ENCODE measurements at regions not wholly inside any gene's neighbourhood (a gene's known extent, or its start where the extent isn't known, plus 50 kb on each side); places are given as distances from the start of the nearest gene placed in this dataset.
A peak's percentile ranks its signal among the peaks of the same experiment; 100 is the strongest.

GRCh38 chr2:136254681-136255080, 136.7 kb upstream of the CXCR4 start:
- H3K27ac Mint-ChIP-seq (ENCODE audit: low read depth), result peak overlapping the region; percentile 23
- no peaks in the 10 kb centered on the region for H3K27me3 Mint-ChIP-seq
- no peak for ATAC-seq (replicated peaks; ENCODE audit: extremely low read depth, poor library complexity, severe bottlenecking)
- no peaks in the 10 kb centered on the region for H3K9me3 Mint-ChIP-seq
- DNase-seq (ENCODE audit: low spot score in 2 of 2), result no peak
- H3K4me1 Mint-ChIP-seq, result peaks cover 6% of the 10 kb centered on the region
- H3K36me3 Mint-ChIP-seq (ENCODE audit: insufficient read depth), result no peaks in the 10 kb centered on the region
- H3K4me3 Mint-ChIP-seq, result no peak overlapping the region

- Mint-ChIP-seq H3K4me1 (peaks cover 14% of the 10 kb centered on the region), H3K4me3 (no peak overlapping the region), H3K27me3 (no peaks in the 10 kb centered on the region), H3K27ac (ENCODE audit: low read depth) (peak overlapping the region; percentile 44), H3K9me3 (no peaks in the 10 kb centered on the region), H3K36me3 (ENCODE audit: insufficient read depth) (peaks cover 3% of the 10 kb centered on the region)
- ATAC-seq (replicated peaks; ENCODE audit: extremely low read depth, poor library complexity, severe bottlenecking) (no peak), DNase-seq (ENCODE audit: low spot score in 2 of 2) (no peak)
Measured at GRCh38 chr2:136253288-136254004, 135.5 kb upstream of the CXCR4 start.

- Mint-ChIP-seq H3K9me3 (no peaks in the 10 kb centered on the region), H3K4me3 (no peak overlapping the region), H3K36me3 (ENCODE audit: insufficient read depth) (peaks cover 3% of the 10 kb centered on the region), H3K4me1 (peaks cover 17% of the 10 kb centered on the region), H3K27me3 (no peaks in the 10 kb centered on the region), H3K27ac (ENCODE audit: low read depth) (no peak overlapping the region)
- ATAC-seq (replicated peaks; ENCODE audit: extremely low read depth, poor library complexity, severe bottlenecking), result no peak
- no peak for DNase-seq (ENCODE audit: low spot score in 2 of 2)
Measured at GRCh38 chr2:136251885-136252585, 134.1 kb upstream of the CXCR4 start.

- DNase-seq (ENCODE audit: low spot score in 2 of 2), result no peak
- no peaks in the 10 kb centered on the region for H3K27me3 Mint-ChIP-seq
- no peak overlapping the region for H3K4me3 Mint-ChIP-seq
- H3K4me1 Mint-ChIP-seq, result peaks cover 17% of the 10 kb centered on the region
- peaks cover 3% of the 10 kb centered on the region for H3K36me3 Mint-ChIP-seq (ENCODE audit: insufficient read depth)
- H3K27ac Mint-ChIP-seq (ENCODE audit: low read depth), result no peak overlapping the region
- no peaks in the 10 kb centered on the region for H3K9me3 Mint-ChIP-seq
- no peak for ATAC-seq (replicated peaks; ENCODE audit: extremely low read depth, poor library complexity, severe bottlenecking)
Measured at GRCh38 chr2:136251197-136251884, 133.4 kb upstream of the CXCR4 start.

- Mint-ChIP-seq H3K4me3 (no peak overlapping the region), H3K36me3 (ENCODE audit: insufficient read depth) (peaks cover 3% of the 10 kb centered on the region), H3K4me1 (peaks cover 17% of the 10 kb centered on the region), H3K27ac (ENCODE audit: low read depth) (peak overlapping the region; percentile 19), H3K9me3 (no peaks in the 10 kb centered on the region), H3K27me3 (no peaks in the 10 kb centered on the region)
- ATAC-seq (replicated peaks; ENCODE audit: extremely low read depth, poor library complexity, severe bottlenecking) (no peak), DNase-seq (ENCODE audit: low spot score in 2 of 2) (no peak)
Measured at GRCh38 chr2:136250131-136250530, 132.2 kb upstream of the CXCR4 start.

- no peak overlapping the region for H3K4me3 Mint-ChIP-seq
- no peaks in the 10 kb centered on the region for H3K9me3 Mint-ChIP-seq
- no peak for ATAC-seq (replicated peaks; ENCODE audit: extremely low read depth, poor library complexity, severe bottlenecking)
- peaks cover 3% of the 10 kb centered on the region for H3K36me3 Mint-ChIP-seq (ENCODE audit: insufficient read depth)
- no peak overlapping the region for H3K27ac Mint-ChIP-seq (ENCODE audit: low read depth)
- H3K27me3 Mint-ChIP-seq, result no peaks in the 10 kb centered on the region
- DNase-seq (ENCODE audit: low spot score in 2 of 2), result no peak
- H3K4me1 Mint-ChIP-seq, result peaks cover 17% of the 10 kb centered on the region
Measured at GRCh38 chr2:136248907-136249306, 131.0 kb upstream of the CXCR4 start.

GRCh38 chr2:136248242-136248641, 130.3 kb upstream of the CXCR4 start:
- ATAC-seq (replicated peaks; ENCODE audit: extremely low read depth, poor library complexity, severe bottlenecking) (no peak), DNase-seq (ENCODE audit: low spot score in 2 of 2) (no peak)
- H3K36me3 Mint-ChIP-seq (ENCODE audit: insufficient read depth), result peaks cover 3% of the 10 kb centered on the region
- H3K9me3 Mint-ChIP-seq, result no peaks in the 10 kb centered on the region
- H3K4me1 Mint-ChIP-seq, result peaks cover 17% of the 10 kb centered on the region
- H3K27me3 Mint-ChIP-seq, result no peaks in the 10 kb centered on the region
- H3K4me3 Mint-ChIP-seq, result no peak overlapping the region
- H3K27ac Mint-ChIP-seq (ENCODE audit: low read depth), result no peak overlapping the region

GRCh38 chr2:136247204-136247950, 129.4 kb upstream of the CXCR4 start:
- Mint-ChIP-seq H3K27me3 (no peaks in the 10 kb centered on the region), H3K4me3 (no peak overlapping the region), H3K36me3 (ENCODE audit: insufficient read depth) (peaks cover 3% of the 10 kb centered on the region), H3K9me3 (no peaks in the 10 kb centered on the region), H3K27ac (ENCODE audit: low read depth) (no peak overlapping the region), H3K4me1 (peaks cover 26% of the 10 kb centered on the region)
- no peak for DNase-seq (ENCODE audit: low spot score in 2 of 2)
- no peak for ATAC-seq (replicated peaks; ENCODE audit: extremely low read depth, poor library complexity, severe bottlenecking)

- Mint-ChIP-seq H3K4me3 (no peak overlapping the region), H3K9me3 (no peaks in the 10 kb centered on the region), H3K27ac (ENCODE audit: low read depth) (no peak overlapping the region), H3K4me1 (peaks cover 32% of the 10 kb centered on the region), H3K36me3 (ENCODE audit: insufficient read depth) (peaks cover 3% of the 10 kb centered on the region), H3K27me3 (no peaks in the 10 kb centered on the region)
- no peak for DNase-seq (ENCODE audit: low spot score in 2 of 2)
- no peak for ATAC-seq (replicated peaks; ENCODE audit: extremely low read depth, poor library complexity, severe bottlenecking)
Measured at GRCh38 chr2:136246086-136246669, 128.2 kb upstream of the CXCR4 start.

GRCh38 chr2:136245211-136245610, 127.3 kb upstream of the CXCR4 start:
- DNase-seq (ENCODE audit: low spot score in 2 of 2) (no peak), ATAC-seq (replicated peaks; ENCODE audit: extremely low read depth, poor library complexity, severe bottlenecking) (no peak)
- no peaks in the 10 kb centered on the region for H3K27me3 Mint-ChIP-seq
- no peaks in the 10 kb centered on the region for H3K9me3 Mint-ChIP-seq
- H3K4me3 Mint-ChIP-seq, result no peak overlapping the region
- peaks cover 4% of the 10 kb centered on the region for H3K36me3 Mint-ChIP-seq (ENCODE audit: insufficient read depth)
- peak overlapping the region; percentile 64 for H3K27ac Mint-ChIP-seq (ENCODE audit: low read depth)
- H3K4me1 Mint-ChIP-seq, result peaks cover 37% of the 10 kb centered on the region

- Mint-ChIP-seq H3K27me3 (no peaks in the 10 kb centered on the region), H3K4me3 (no peak overlapping the region), H3K27ac (ENCODE audit: low read depth) (peak overlapping the region; percentile 64), H3K36me3 (ENCODE audit: insufficient read depth) (peaks cover 7% of the 10 kb centered on the region), H3K9me3 (no peaks in the 10 kb centered on the region), H3K4me1 (peaks cover 44% of the 10 kb centered on the region)
- DNase-seq (ENCODE audit: low spot score in 2 of 2), result no peak
- no peak for ATAC-seq (replicated peaks; ENCODE audit: extremely low read depth, poor library complexity, severe bottlenecking)
Measured at GRCh38 chr2:136244536-136244885, 126.6 kb upstream of the CXCR4 start.

All from central memory CD8-positive, alpha-beta T cell (primary cell).